ENCODE measurements at regions not wholly inside any gene's neighbourhood (a gene's known extent, or its start where the extent isn't known, plus 50 kb on each side); places are given as distances from the start of the nearest gene placed in this dataset.

DNA sequence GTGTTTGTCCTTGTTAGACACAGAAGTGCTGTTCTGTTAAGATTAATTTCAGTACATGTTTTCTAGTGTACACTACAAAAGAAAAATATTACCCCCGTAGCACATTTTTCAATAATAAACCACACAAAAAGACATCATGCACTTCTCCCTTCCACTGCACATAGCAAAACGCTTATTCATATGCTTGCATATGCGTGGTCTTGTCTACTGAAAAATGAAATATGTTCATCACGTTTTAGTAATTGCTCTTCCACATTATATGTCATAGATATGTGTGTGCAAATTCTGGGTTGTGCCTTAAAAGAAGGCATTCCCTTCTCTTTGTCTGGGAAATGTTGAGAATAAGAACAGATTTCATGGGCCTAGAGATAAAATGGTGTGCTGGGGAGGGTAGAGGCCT lies 353.9 kb downstream of the NSUN3 start:
- TF ChIP-seq, protein P1, sequence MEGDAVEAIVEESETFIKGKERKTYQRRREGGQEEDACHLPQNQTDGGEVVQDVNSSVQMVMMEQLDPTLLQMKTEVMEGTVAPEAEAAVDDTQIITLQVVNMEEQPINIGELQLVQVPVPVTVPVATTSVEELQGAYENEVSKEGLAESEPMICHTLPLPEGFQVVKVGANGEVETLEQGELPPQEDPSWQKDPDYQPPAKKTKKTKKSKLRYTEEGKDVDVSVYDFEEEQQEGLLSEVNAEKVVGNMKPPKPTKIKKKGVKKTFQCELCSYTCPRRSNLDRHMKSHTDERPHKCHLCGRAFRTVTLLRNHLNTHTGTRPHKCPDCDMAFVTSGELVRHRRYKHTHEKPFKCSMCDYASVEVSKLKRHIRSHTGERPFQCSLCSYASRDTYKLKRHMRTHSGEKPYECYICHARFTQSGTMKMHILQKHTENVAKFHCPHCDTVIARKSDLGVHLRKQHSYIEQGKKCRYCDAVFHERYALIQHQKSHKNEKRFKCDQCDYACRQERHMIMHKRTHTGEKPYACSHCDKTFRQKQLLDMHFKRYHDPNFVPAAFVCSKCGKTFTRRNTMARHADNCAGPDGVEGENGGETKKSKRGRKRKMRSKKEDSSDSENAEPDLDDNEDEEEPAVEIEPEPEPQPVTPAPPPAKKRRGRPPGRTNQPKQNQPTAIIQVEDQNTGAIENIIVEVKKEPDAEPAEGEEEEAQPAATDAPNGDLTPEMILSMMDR (IDR thresholded peaks at IDR 0.05) = no peak
- no peak for TF ChIP-seq POLR2A (IDR thresholded peaks at IDR 0.05)
